DND-41 (cell line): ENCODE measurements at regions not wholly inside any gene's neighbourhood (a gene's known extent, or its start where the extent isn't known, plus 50 kb on each side); places are given as distances from the start of the nearest gene placed in this dataset.

Experiments
- ATAC-seq: fragments of 200-7000 bp; cut with Tn5 transposase; 3 replicates; pipeline ENCODE4 v1.9.1; 2021; ENCODE audit warnings: low read depth; ENCODE audit not compliant: insufficient read depth
- DNase-seq: peaks from one replicate; pipeline ENCODE4 v3.0.0-alpha.2; 2020
- H2AFZ ChIP-seq: 2 replicates; pipeline ENCODE4 v1.6.0; 2012; ENCODE audit warnings: low read depth, low read length
- H3K27ac ChIP-seq: 2 replicates; pipeline ENCODE4 v1.5.1; 2012; ENCODE audit warnings: low read length, inconsistent platforms
- H3K27me3 ChIP-seq: fragments of 200-600 bp; sonication (generic); 2 replicates; pipeline ENCODE4 v1.6.0; 2012; ENCODE audit warnings: low read length, mild to moderate bottlenecking, inconsistent platforms; ENCODE audit not compliant: insufficient read depth, poor library complexity
- H3K36me3 ChIP-seq: 2 replicates; pipeline ENCODE4 v1.5.1; 2012; ENCODE audit warnings: low read length, inconsistent platforms; ENCODE audit not compliant: insufficient read depth
- H3K4me1 ChIP-seq: 2 replicates; pipeline ENCODE4 v1.5.1; 2012; ENCODE audit warnings: mild to moderate bottlenecking, low read length; ENCODE audit not compliant: insufficient read depth
- H3K4me2 ChIP-seq: 2 replicates; pipeline ENCODE4 v1.6.0; 2012; ENCODE audit warnings: mild to moderate bottlenecking, moderate library complexity, low read length, inconsistent platforms; ENCODE audit not compliant: insufficient read depth
- H3K4me3 ChIP-seq, 2 experiments: fragments of 200-600 bp in 1 of 2; shearing (Covaris generic) in 1 of 2; 2 replicates each; pipeline ENCODE4 v1.5.1; 2012 to 2016; ENCODE audit warnings: inconsistent platforms in 2 of 2, low read length in 2 of 2, mild to moderate bottlenecking in 2 of 2, low read depth in 1 of 2, moderate library complexity in 1 of 2
- H3K79me2 ChIP-seq: 2 replicates; pipeline ENCODE4 v1.6.0; 2012; ENCODE audit warnings: low read length, inconsistent platforms; ENCODE audit not compliant: insufficient read depth
- H3K9ac ChIP-seq: 2 replicates; pipeline ENCODE4 v1.6.0; 2012; ENCODE audit warnings: low read depth, mild to moderate bottlenecking, inconsistent platforms, low read length, moderate library complexity
- H3K9me3 ChIP-seq: 2 replicates; pipeline ENCODE4 v1.5.1; 2012; ENCODE audit warnings: low read length, moderate library complexity, mild to moderate bottlenecking, inconsistent platforms; ENCODE audit not compliant: insufficient read depth, severe bottlenecking
- H4K20me1 ChIP-seq: 2 replicates; pipeline ENCODE4 v1.6.0; 2012; ENCODE audit warnings: low read length; ENCODE audit not compliant: insufficient read depth
- EZH2 ChIP-seq: IDR thresholded peaks from 3 replicates; pipeline ENCODE4 v1.6.1; 2012; ENCODE audit warnings: borderline replicate concordance, low read depth, mild to moderate bottlenecking, moderate library complexity, low read length, inconsistent platforms; ENCODE audit not compliant: severe bottlenecking
- TF ChIP-seq, protein P1 (sequence below): IDR thresholded peaks from 2 replicates; pipeline ENCODE4 v1.5.1; 2012; ENCODE audit warnings: borderline replicate concordance, low read length, moderate library complexity, mild to moderate bottlenecking; ENCODE audit not compliant: poor library complexity, severe bottlenecking; ENCODE audit errors: extremely low read depth

DNA sequence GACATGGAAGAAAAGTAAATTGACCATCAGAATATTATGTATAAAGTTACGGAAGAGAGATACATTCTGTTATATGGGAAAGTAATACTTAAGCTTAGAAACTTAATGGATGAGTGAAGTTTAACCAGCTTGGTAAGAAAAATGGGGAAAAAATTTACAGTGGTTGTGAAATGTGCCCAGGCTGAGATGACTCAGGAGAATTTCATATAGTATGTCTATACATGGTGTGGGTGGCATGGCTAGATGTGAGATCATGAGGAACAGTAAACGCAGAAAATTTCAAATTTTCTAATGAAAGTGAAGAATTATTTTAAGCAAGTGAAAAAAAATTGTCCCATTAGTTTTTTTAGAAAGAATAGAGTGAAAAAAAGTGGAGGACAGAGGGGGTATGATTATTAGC lies 552.5 kb upstream of the SORCS1 start:
- H3K27me3 ChIP-seq: no peaks in the 10 kb centered on the region
- H3K36me3 ChIP-seq: no peaks in the 10 kb centered on the region
- no peaks in the 10 kb centered on the region for H3K4me1 ChIP-seq
- H3K4me2 ChIP-seq: no peak overlapping the region
- TF ChIP-seq EZH2: no peak
- TF ChIP-seq, protein P1, sequence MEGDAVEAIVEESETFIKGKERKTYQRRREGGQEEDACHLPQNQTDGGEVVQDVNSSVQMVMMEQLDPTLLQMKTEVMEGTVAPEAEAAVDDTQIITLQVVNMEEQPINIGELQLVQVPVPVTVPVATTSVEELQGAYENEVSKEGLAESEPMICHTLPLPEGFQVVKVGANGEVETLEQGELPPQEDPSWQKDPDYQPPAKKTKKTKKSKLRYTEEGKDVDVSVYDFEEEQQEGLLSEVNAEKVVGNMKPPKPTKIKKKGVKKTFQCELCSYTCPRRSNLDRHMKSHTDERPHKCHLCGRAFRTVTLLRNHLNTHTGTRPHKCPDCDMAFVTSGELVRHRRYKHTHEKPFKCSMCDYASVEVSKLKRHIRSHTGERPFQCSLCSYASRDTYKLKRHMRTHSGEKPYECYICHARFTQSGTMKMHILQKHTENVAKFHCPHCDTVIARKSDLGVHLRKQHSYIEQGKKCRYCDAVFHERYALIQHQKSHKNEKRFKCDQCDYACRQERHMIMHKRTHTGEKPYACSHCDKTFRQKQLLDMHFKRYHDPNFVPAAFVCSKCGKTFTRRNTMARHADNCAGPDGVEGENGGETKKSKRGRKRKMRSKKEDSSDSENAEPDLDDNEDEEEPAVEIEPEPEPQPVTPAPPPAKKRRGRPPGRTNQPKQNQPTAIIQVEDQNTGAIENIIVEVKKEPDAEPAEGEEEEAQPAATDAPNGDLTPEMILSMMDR: no peak
- H3K4me3 ChIP-seq: no peak overlapping the region
- H3K9me3 ChIP-seq: no peaks in the 10 kb centered on the region
- no peak for ATAC-seq
- H3K9ac ChIP-seq: no peak overlapping the region
- H2AFZ ChIP-seq: no peak overlapping the region
- H3K27ac ChIP-seq: no peak overlapping the region
- DNase-seq: no peak
- H4K20me1 ChIP-seq: no peaks in the 10 kb centered on the region
- no peaks in the 10 kb centered on the region for H3K79me2 ChIP-seq

DNA sequence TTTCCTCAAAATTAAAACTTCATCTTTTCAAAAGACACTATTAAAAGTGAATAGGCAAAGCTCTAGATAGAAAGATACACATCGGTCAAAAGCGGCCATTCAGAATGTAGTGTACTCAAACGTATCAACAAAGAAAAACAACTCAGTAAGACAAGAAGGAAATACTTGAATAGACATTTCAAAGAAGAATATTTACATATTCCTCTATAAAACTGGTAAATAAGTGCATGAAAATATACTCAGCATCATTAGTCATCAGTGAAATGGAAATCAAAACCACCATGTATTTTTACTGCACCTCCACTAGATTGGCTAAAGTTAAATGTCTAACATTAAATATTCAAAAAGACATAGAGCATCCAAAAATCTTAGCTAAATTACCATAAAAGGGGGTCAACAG lies 551.1 kb upstream of the SORCS1 start:
- Histone ChIP-seq H3K9me3 (no peaks in the 10 kb centered on the region), H3K27me3 (no peaks in the 10 kb centered on the region), H3K79me2 (no peaks in the 10 kb centered on the region), H3K4me1 (no peaks in the 10 kb centered on the region), H2AFZ (no peak overlapping the region), H4K20me1 (no peaks in the 10 kb centered on the region), H3K4me2 (no peak overlapping the region), H3K27ac (no peak overlapping the region), H3K36me3 (no peaks in the 10 kb centered on the region), H3K4me3 (no peak overlapping the region), H3K9ac (no peak overlapping the region)
- TF ChIP-seq, protein P1: no peak
- no peak for TF ChIP-seq EZH2
- no peak for DNase-seq
- ATAC-seq: no peak

DNA sequence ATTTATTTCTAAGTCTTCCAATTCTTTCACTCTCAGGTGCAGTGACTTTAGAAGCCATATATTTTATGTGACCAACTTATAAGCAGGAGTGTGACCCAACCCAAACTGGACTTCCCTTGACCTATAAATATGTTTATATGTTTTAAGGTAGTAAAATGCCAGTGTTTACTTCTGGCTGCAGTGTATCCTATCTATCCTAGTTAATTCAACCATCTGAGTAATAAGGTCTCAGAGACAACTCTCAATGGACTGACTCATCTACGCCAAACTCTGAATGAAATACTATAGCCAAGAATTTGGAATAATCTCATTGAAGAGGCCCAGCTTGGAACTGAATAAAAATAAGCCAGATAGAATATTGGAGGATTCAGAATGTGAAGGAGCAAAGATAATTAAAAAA lies 544.5 kb upstream of the SORCS1 start:
- no peak overlapping the region for H3K4me3 ChIP-seq
- no peaks in the 10 kb centered on the region for H3K79me2 ChIP-seq
- no peak overlapping the region for H2AFZ ChIP-seq
- no peak for TF ChIP-seq EZH2
- TF ChIP-seq, protein P1: no peak
- H3K4me1 ChIP-seq: no peaks in the 10 kb centered on the region
- H3K4me2 ChIP-seq: no peak overlapping the region
- no peaks in the 10 kb centered on the region for H3K27me3 ChIP-seq
- no peaks in the 10 kb centered on the region for H3K36me3 ChIP-seq
- ATAC-seq (no peak), DNase-seq (no peak)
- H4K20me1 ChIP-seq: no peaks in the 10 kb centered on the region
- H3K9ac ChIP-seq: no peak overlapping the region
- no peaks in the 10 kb centered on the region for H3K9me3 ChIP-seq
- H3K27ac ChIP-seq: no peak overlapping the region
